ENCODE measurements at regions not wholly inside any gene's neighbourhood (a gene's known extent, or its start where the extent isn't known, plus 50 kb on each side); places are given as distances from the start of the nearest gene placed in this dataset.
"Not testable (repeated sequence)": the region's sequence is repeated elsewhere in the genome, so short reads cannot be mapped to it uniquely, and the experiment has no call there.

DNA sequence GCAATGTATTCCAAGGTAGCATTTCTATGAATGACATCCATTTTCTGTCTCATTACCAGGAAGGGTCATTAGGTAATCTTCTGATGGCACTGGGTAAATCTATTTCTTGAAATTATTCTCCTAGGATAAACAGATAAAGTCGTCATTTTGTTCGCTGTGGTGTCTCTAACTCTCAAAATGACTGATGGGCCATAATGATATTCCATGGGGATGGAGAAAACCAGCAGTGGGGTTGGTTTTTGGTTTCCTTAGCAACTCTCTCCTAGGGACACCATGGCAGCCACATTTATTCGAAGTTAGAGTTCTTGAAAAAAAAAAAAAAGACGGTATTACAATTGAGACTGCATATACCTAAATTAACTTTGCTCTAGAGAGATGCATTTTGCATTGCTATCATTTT is 231.3 kb upstream of the SLCO3A1 start:
- DNase-seq (ENCODE audit: low spot score): no peak

GRCh38 chr15:91622711-91623342 is 230.7 kb upstream of the SLCO3A1 start:
- no peak for DNase-seq (ENCODE audit: low spot score)

GRCh38 chr15:91624353-91624968 is 229.0 kb upstream of the SLCO3A1 start:
- no peak for DNase-seq (ENCODE audit: low spot score)

DNA sequence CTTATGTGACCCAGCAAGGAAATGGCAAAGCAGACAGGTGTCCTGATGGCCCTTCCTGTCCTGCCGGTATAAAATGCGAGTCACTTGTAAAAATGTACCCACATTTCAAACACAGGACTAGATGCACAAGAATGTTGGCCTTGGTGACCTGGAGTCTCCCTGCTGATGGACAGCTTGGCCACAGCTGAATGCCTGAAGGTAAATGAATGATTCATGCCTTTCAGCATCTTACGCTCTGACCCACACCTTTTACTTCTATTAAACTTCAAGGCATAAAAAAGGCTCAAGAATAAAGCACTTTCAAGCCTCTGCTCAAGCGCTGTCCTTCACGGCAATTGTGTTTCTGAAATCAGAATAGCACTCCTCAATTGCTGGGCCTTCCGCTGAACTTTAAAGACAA is 228.0 kb upstream of the SLCO3A1 start:
- no peak for DNase-seq (ENCODE audit: low spot score)

DNA sequence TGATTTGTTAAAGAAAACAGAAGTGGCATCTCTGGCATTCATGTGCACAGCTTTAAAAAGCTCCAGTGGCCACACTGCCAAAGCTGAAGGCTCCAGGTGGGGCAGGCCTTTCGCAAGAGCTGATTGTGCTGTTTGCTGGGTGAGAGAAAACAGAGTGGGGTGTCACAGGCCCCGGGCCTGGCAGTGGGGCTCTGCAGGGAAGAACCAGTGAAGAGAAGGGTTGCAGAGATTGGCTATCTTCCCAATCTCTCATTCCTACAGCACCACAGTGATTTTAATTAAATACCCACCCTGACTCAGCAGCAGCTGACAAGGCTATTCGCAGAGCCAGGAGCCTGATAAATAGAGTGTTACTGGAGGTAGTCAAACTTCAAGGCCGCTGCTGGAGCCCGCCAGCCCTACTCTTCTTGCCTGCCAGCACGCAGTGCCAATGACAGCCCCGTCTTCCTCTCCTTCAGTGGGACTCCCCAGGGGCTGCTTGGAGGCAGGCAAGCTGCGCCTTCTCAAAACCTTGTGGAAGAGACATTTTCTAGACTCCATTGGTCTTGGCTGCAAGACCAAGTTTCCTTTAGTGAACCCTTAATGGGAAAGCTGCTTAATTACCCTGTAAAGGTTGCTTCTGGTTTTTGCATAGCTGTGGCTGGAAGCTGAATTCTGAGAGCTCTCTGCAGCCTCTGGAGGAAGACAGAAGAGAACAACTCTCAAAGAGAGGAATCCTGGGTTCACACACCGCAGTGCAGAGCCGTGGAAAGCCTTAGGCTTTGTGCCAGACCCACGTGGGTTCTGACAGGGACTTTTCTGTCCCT is 225.8 kb upstream of the SLCO3A1 start:
- DNase-seq (ENCODE audit: low spot score): no peak

DNA sequence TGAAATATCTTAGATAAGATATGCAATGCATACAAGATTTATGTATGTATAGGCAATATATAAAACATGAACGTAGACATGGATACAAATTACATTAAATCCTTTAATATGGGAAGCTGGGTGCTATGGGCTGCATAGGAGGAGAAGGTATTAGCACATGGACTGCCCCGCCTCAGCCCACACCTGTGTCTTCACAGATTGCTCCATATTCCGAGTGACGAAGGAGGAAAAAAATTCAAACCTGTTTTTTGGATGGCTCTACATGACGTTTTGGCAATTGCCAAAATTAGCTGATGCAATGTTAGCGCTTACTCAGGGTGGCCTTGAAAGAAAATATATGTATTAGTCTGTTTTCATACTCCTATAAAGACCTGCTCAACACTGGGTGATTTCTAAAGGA is 223.4 kb upstream of the SLCO3A1 start:
- no peak for DNase-seq (ENCODE audit: low spot score)

- no peak for DNase-seq (ENCODE audit: low spot score)
These were observed 221.3 kb upstream of the SLCO3A1 start for GRCh38 chr15:91632176-91632575.

DNA sequence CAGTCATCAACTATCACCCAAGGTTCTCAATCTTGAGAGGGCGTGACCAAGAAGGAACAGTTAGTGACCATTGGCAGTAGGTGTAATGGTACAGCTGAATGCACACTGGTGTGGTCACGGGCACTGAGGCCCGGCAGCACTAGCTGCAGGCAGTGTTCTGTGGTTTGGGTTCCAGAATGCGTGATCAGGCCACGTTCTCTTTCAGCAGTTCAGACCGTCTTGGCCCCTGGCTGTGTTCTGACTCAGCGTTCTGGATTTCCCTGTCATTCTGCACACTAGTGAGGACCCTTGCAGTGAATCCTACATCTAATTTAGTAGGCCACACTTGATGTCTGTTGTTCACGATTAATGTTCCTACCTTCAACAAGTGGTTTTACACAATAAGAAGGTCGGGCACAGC is 220.5 kb upstream of the SLCO3A1 start:
- DNase-seq (ENCODE audit: low spot score): no peak

GRCh38 chr15:91634179-91634578 is 219.3 kb upstream of the SLCO3A1 start:
- DNase-seq (ENCODE audit: low spot score): no peak

DNA sequence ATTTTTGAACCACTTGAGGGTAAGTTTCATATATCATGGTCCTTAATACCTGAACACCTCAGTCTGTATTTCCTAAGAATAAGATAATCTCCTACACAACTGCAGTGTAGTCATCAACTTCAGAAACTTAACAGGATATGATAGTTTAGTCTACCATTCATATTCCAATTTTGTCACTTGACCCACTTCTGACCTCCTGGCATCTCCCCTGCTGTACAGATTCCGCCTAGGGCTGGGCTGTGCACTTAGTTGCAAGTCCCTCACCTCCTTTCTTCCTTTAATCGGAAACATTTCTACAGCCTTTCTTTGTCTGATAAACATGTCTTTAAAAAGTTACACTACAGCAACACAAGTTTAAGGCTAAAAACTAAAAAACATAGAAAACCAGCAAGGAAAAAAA is 218.4 kb upstream of the SLCO3A1 start:
- no peak for DNase-seq (ENCODE audit: low spot score)

GRCh38 chr15:91635641-91636040 is 217.9 kb upstream of the SLCO3A1 start:
- DNase-seq (ENCODE audit: low spot score): no peak

- DNase-seq (ENCODE audit: low spot score): no peak
These were observed 204.5 kb upstream of the SLCO3A1 start for GRCh38 chr15:91649016-91649415.

GRCh38 chr15:91649831-91650321 is 203.6 kb upstream of the SLCO3A1 start:
- no peak for DNase-seq (ENCODE audit: low spot score)

- DNase-seq (ENCODE audit: low spot score): no peak
These were observed 202.3 kb upstream of the SLCO3A1 start for GRCh38 chr15:91651251-91651650.

DNA sequence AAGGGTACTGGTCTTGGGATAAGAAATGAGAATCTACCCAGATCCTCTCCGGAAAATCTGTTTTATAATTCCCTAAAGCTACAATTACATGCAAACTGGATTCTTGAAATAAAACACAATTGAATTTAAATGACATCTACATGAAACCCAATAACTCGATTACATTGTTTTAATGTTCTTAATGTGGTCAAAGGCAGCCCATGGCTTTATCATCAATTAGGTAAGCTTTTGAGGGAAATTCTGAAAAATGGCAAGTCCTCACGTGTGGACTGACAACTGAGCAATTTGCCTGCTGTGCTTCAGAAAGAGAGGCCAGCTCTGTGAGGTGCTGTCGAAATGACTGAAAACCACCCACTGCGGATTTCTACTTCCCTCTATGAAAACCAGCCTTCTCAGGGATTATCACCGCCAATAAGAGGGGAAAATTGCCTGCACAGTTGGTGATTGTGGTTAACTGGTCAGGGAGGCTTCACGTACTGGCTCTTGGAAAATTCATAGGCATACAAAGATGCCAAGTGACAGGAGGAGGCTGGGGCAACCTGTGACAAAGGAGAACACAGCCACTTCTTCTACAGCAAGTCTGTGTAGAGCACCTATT is 200.8 kb upstream of the SLCO3A1 start:
- no peak for DNase-seq (ENCODE audit: low spot score)

DNA sequence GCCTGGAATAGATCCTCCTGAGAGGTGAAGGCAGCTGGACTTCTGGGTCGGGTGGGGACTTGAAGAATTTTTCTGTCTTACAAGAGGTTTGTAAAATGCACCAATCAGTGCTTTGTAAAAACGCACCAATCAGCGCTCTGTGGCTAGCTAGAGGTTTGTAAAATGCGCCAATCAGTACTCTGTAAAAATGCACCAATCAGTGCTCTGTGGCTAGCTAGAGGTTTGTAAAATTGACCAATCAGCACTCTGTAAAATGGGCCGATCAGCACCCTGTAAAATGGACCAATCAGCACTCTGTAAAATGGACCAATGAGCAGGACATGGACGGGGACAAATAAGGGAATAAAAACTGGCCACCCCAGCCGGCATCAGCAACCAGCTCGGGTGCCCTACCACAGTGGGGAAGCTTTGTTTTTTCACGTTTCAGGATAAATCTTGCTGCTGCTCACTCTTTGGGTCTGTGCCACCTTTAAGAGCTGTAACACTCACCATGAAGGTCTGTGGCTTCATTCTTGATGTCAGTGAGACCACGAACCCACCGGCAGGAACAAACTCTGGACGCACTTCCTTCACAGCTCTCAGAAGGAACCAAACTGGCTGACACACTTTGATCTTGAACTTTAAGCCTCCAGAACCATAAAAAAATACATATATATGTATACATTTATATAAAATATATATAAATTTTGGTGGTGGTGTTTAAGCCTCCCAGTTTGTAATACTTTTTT is 197.8 kb upstream of the SLCO3A1 start:
- DNase-seq (ENCODE audit: low spot score): not testable (repeated sequence)

GRCh38 chr15:91660174-91660649 is 193.3 kb upstream of the SLCO3A1 start:
- DNase-seq (ENCODE audit: low spot score): no peak

DNA sequence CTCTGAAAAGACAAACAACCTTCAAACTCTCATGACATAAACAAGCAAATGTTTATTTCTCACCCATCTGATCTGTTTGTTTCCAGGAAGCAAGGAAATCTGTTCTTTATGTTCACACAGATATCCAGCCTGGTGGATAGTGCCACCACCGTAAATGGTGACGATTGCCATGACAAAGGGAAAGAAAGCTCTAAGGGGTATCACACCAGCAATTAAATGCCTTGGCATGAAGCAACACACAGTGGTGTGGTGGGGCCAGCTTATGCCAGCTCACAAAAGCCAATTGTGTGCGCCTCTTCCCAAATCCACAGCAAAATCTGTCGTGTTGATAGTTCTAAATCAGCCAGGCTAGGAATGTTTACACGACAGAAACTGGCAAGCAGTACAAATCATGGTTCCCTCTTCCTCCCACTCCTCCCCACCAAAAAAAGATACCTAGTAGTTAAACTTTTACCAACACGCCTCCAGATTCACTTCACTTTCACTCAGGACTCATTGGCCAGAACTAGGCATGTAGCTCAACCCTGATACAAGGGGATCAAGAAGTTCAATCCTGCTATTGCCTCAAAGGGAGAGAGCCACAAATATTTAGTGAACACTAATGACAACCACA is 189.2 kb upstream of the SLCO3A1 start:
- DNase-seq (ENCODE audit: low spot score): no peak

GRCh38 chr15:91665212-91665611 is 188.3 kb upstream of the SLCO3A1 start:
- DNase-seq (ENCODE audit: low spot score): no peak

GRCh38 chr15:91668370-91668769 is 185.1 kb upstream of the SLCO3A1 start:
- DNase-seq (ENCODE audit: low spot score): no peak

GRCh38 chr15:91670108-91670507 is 183.4 kb upstream of the SLCO3A1 start:
- DNase-seq (ENCODE audit: low spot score): no peak

Measured in NAMALWA (cell line).